ENCODE measurements at regions not wholly inside any gene's neighbourhood (a gene's known extent, or its start where the extent isn't known, plus 50 kb on each side); places are given as distances from the start of the nearest gene placed in this dataset.
"Not testable (repeated sequence)": the region's sequence is repeated elsewhere in the genome, so short reads cannot be mapped to it uniquely, and the experiment has no call there.

DNA sequence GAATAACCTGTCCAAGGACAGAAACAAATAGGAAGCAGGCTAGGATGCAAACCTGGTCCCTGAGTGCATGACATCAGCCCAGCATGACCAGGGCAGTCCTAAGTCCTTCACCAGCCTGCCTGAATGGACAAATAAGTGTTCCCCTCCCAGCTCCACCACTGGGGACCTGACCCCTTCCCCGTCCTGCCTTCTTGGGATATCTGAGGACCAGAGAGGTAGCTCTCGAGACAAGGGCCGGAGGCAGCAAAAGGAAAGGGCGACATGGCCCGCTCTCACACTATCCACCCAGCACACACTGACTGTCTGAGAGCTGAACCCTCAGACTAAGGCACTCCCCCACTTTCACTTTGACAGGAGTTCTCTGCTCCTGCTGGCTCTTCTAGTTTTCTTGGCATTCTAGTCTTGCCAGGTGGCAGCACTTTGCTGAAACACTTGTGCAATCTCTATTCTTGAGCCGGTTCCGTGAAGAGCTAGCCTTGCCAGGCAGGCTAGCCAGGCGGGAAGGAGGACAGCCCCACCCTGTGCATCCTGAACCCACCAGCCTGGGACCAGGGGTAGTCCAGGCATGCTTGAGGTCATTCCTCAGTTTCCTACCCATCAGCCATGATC, 251.1 kb upstream of the RAB4A start:
- DNase-seq = no peak

DNA sequence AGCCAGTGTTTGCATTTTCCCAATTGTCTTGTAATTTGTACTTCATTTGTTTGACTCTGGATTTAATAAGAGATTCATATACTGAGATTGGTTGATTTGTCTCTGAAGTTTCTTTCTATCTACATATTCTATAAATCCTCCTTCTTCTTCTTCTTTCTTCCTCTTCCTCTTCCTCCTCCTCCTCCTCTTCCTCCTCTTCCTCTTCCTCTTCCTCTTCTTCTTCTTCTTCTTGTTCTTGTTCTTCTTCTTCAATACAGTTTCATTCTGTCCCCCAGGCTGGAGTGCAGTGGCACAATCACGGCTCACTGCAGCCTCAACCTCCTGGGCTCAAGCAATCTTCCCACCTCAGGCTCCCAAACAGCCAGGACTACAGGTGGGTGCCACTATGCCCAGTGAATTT, 249.9 kb upstream of the RAB4A start:
- not testable (repeated sequence) for DNase-seq

DNA sequence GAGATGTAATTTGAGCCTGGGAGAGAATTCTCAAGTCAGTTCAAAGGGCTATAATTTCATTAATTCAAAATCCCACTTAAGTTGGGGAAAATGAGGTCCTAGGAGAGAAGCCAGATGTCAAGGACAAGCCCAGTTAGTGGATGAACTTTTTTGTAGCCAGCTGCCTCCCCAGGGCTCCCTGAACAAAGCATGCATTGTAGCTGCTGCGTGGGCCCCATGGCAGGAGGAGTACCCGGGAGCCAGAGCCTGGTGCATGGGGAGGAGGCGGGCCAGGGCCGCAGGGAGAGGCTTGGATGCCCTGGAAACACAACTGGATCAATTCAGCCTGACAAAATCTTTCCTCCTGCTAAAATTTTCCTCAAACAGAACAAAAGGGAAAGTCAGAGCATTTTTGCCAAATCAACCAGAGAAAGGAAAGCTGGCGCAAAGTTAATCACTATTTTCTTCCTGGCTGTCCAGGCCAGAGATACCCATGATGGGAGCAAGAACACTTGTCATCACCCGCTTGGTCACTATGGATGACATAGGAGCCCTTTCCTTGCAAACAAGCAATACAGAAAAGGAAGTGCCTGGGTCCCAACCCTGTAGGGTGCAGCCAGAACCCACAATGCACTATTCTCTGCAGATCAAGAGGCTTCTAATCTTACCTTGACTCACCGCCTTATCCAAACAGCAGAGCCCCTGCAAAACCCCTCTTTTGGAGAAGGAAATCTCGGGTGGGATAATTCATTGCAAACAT, 248.1 kb upstream of the RAB4A start:
- no peak for DNase-seq

DNA sequence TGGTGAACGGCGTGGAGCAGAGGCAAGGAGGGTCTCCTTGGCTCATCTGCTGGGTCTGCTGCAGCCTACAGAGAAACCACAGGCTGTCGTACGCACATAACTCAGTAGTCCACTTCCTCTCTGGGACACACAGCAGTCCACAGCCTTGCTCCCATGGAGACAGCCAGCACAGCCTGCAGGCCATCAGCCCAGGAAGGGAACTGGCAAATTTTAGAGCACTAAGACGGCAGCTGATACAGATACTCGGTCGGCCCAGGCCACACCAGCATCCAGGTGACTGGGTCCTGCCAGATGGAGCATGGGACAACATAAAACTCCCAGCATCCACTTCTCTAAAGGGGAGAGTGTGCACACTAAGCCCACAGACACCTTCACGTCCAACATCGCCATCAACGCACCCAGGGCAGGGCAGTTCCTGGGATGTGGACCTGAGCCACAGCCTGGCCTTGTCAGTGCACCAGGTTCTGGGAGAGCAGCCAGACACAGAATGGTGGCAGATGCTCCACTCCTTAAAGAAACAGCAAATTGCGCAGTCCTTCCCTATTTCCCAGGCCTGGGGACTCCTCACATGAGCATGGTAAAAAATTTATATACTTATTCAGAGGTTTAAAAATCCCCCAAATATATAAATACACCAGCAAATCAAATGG, 247.1 kb upstream of the RAB4A start:
- no peak for DNase-seq

DNA sequence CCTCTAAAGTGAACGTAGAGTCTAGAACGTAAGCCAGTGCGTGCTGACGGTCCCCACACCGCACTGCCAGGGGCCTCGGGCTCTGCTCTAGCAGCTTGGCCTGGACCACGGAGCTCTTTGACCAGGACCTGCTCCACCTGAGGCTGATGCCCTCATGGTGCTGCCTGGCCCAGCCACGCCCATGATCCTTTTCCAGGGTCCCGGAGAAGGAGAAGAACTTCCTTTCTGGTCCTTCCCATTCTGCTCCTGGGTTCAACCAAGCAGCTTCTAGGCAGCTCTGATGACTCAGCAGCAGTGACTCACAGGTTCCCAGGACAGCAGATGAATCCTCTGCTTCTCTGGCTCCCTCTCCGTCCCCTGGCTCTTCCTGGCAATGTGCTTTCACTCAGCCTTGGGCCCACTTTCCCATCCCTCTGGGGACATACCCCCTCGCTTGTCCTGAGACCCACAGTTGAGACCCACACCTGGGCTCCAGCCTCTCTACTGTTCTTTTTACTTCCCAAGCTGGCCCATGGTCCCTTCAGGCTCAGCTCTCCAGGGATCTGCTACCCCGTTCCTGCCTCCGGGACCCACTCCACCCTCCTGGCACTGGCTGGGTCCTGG, 246.3 kb upstream of the RAB4A start:
- DNase-seq = no peak

DNA sequence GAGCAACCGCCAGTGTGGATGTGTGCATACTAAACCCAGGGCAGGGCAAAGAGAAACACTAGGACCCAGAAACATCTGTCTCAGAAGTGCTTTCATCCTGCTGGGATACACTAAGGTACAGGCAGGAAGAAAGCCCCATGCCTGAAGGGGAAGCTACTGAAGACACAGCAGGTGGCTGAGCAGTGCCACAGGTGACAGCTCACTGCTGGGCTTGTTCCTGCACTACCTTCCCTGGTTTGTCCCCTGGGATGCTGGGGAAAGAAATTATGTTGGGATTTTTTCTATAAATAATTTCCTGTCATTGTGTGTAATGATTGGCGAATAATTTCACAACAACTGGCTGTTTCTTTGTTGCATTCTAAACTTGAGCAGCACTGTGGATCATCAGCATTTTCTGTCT, 245.3 kb upstream of the RAB4A start:
- no peak for DNase-seq

DNA sequence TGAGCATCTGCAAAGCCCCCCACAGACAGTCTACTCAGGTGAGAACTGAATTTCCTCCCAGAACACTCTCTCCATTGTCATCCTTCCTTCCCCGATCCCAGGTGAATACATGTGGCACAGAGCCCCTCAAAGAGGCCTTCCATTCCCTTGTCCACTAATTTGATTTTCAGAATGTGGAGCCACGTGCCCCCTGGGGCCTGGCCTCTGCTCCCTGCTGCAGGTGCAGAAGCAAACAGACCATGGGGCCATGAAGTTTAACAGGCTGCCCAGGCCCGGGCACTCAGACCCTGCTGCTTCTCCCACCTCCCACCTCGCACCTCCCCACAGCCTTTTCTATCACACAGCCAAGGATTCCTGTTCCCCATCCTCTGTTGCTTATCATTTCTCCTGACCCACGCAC, 243.8 kb upstream of the RAB4A start:
- DNase-seq = no peak

DNA sequence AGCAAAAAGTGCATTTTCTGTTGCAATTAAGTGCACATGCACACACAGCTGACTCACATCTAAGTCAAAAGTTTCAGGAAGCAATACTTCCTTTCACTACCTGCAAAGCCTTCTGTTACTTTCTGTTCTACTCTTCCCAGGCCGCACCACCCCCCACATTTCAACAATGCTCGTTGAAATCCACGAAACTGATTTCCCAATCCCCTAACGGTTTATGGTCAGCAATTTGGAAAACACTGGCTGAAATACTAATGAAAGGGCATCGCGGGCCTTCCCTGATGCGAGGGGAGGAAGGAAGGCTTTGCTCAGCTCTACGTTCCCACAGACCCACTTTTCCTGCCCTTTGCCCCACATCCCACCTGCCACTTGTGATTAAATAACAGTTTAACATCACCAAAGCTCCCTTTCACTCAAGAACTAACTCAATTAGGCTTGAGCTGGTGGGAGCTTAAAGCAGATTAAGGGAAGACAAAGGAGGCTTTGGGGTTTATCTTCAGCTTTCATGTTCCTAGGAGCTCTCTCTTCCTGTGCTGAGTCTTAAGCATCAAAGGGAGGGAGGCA, 243.2 kb upstream of the RAB4A start:
- no peak for DNase-seq

DNA sequence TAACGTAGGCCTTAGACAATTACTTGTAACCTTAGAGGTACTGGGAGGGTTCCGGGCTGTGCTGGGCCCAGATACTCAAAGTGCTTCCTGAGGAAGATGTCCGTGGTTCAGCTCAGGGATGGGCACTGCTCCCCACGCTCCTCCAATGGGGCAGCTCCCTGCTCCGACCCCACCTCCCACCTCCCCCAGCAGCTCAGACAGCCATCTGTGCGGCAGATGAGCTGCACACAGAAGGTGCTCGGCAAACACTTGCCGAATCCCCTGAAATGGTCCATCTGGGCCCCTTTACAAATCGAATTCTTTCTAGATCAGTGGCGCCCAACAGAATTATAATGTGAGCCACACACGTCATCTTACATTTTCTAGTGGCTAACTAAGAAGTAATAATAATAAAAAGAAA, 242.4 kb upstream of the RAB4A start:
- DNase-seq = no peak

DNA sequence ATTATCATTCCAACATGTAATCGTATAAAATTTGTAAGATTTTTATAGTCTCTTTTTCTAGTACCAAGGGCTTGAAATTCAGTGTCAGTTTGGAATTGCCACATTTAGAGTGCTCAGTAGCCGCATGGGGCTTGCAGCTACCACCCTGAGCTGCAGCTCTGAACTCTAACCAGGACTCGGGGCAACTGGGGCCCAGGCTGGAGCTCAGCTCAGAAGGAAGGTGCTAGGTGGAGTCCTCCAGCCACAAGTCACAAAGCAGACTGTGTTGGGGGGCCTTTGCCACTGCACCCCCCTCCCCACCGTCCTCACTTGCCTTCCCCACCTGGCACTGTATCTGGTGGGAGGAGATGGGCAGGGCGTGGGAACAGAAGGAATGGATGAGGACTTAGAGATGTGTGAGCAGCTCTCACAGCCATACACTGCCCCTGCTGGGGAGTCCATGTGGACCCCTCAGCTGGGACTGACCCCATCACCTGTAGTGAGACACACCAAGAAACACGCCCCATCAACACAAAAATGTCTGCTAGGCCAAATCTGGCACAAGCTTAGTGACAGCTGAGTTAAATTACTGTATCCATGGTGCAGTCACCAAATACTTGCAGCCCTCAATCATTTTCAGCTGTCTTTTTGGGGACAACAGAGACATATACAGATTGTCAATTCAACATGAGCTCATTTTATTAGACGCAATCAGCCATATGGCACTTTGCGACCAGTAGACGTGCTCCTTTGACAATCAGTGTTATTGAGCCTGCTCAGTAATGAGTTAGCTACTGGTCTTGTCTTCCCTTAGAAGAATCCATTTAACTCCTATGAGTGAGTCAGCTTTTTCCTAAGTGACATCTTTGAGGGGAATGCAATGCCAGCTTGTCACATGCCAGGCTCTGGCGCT, 241.7 kb upstream of the RAB4A start:
- DNase-seq = no peak

DNA sequence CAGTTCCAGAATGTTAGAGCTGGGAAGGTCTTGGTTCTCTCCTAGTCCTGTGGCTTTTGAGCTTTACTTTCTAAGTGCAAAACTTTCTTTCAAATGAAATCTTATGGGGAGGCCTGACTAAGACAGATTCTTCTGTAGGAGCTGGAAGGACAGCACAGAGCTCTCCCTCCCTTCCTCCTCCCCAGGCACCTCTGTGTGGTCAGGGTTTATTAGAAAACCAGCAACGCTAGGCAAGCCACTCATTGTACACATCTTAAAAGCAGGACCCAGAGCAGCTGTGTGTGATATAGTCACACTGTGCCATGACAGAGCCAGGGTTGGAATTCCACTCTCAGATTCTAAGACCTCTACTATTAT, 241.1 kb upstream of the RAB4A start:
- DNase-seq = no peak

DNA sequence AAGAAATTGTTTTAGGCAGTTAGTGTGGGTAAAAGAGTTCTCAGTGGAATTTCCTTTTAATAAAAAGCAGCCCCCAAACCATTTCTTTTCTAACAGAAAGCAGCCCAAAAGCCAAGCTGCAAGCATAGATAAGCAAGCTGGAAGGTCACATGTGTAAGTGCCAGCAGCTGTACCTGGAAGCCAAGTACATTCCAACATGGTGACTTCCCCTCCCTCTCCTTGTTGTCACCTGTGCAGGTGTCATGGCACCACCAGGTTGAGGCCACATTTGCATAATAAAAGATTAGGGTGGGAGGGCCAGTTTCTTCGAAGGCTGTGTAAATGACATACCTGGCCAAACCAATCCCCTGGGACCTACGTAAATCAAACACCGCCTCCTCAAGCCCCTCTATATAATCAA, 240.3 kb upstream of the RAB4A start:
- DNase-seq = no peak

DNA sequence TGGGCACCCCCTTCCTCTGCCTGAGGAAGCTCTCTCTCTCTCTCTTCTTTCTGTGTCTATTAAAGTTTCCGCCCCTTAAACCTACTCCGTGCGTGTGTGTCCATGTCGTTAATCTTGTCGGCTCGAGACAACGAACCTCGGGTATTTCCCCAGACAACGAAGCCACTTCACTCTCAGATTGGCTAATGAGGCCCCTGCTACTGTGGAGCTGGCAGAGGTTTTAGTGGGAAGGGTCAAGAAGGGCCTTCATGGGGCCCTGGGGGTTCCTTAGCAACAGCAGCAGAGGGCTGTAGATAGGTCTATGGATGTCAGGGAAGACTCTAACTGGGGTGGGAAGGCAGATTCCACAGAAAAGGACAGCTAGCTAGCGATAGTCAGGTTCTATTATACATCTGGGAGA, 239.8 kb upstream of the RAB4A start:
- DNase-seq = no peak

DNA sequence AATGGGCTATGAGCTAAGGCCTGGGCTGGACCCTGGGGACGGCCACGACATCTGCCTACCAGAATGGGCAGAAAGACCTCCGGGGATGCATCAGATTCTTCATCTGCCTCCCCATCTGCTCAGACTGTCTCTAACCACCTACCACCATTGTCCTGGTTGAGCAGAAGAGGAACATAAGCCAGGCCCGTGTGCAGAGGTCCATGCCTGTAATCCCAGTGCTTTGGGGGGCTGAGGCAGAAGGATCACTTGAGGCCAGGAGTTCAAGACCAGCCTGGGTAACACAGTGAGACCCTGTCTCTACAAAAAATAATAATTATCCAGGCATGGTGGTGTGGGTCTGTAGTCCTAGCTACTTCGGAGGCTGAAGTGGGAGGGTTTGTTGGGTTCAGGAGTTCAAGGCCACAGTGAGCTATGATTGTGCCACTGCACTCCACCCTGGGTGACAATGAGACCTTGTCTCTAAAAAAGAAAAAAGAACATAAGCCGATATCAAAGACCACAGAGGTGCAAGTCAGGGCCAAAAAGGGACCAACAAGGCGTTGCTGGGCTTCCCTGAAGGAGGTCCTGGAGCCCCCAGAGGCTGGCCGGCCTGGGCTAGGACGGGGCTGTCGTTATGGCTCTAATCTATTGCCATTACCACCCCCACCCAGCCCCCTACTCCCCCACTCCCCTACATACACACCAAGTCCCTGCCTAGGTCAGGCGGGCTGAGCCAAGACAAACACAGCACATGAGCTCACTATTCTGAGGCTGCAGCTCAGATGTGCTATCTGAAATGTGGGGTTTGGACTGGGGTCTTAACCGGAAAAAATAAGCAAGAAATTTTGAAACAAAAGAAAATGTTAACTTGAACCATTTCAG, 239.2 kb upstream of the RAB4A start:
- DNase-seq = no peak

DNA sequence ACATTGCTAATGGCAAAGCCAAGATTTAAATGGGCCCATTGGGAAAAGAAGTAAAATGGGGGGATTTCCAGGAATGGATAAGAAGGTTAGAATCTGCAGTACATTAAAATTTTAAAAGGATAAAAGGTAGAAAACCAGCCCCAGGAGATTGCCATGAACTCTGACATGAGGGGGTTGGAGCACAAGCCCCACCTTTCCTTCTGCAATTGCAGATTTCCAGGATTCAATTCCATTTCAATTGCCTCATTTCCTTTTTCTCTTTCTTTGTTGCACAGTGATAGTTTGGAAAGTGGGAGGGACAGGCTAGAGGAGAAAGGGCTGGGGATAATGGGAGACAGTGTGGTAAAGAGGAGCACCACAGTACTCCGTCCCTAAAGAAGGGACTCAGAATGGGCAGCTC, 238.5 kb upstream of the RAB4A start:
- no peak for DNase-seq

DNA sequence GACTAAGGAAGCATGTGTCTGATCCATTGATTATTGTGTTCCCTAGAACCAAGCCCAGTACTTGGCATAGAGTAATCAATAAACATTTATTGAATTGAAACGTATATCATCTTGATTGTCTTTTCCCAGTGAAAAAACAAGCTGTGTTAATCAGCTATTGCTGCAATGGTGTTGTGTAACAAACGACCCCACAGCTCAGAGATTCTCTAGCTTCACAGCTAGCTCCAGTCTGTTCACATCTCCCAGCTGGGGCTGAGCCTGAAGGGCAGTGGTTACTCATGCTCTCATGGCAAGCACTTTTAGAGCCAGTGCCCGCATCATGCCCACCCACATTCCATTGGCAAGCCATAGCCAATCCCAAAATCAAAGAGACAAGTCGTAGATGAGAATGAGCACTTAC, 237.4 kb upstream of the RAB4A start:
- no peak for DNase-seq

DNA sequence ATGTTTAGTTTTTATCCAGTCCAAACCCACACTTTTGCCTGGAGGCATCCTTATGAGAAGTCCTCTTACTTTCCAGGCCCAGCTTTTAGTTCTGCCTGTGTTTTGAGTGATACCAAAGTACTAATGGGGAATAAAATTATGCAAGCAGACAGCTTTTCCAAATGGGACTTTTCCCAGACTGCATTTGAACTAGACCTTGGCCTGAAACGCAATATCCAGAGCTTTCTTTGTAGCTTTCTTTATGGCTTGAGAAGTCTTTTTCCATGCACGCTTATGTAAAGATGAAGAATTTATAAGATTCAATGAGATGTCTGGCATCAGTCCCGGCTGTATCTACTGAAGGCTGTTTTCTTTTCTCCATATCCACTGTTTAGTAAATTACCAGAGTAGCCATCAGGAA, 236.6 kb upstream of the RAB4A start:
- DNase-seq = no peak

DNA sequence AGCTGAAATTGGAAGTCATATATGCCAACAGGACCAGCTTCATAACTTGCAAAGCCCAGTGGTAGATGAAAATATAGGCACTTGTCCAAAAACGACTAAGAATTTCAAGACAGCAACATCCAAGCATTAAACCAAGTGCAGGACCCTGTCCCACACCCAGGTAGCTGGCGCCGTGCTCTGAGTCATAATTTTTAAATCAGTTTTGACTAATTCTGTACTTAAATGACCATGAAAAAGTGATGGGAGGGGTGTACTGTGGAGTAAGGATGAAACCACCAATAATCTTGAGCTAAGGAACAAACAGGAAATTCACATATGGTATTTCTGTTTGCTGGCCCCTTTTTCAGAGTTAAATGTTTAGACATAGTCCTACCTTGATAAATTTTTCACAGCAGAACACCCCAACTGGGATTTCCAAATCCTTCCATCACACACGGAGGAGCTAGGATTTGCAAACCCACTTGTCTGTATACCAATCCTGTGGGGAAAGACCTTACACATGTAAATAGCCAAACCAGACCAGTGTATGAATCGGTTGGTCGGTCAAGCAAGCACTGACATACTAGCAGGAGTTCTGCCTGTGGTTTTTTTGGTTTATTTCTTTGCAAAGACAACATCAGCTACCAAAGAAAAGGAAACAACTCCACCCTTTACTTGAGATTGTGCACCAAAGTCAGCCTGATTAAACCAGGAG, 235.7 kb upstream of the RAB4A start:
- no peak for DNase-seq

DNA sequence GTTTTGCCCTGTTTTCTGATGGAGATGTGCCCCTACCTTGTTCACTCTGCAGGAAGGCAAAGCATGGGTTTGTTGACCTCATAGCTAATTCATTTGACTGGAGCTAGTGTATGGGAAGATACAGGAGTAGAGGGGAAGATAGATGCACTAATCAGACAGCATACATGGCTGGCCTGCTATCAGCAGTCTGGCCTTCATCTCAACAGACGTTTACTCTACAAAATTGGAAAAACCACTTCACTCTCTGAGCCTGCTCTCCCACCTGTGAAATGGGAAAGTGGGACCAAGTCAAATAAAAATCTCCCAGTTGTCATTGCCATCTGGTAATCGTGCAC, 235.2 kb upstream of the RAB4A start:
- no peak for DNase-seq

DNA sequence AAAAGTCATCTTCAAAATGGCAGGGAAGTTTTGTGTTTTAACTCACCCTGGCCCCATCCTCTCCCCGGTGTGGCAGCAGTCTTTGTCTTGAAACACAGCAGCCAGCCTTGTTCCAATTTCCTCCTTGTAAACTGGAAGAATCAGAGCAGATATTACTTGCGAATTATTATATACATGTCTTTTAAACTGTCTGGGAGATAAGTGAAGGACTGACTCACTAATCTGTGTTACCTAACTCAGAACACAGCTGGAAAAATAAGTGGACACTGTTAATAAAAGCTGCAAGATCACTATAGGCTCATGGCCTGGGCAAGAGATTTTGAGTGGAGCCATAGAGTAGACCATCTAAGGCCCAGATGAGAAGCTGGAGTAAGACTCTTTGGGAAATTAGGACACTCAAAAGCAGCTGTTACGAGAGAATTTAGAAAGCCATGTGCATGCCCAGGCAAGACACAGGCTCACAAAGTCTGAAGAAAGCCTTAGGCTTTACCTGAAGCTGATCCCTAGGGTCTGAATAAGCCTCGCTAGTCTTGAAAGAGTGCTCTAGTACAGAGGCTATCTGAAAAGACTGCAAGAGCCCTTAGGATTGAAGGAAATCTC, 233.0 kb upstream of the RAB4A start:
- no peak for DNase-seq
